ENCODE measurements at regions not wholly inside any gene's neighbourhood (a gene's known extent, or its start where the extent isn't known, plus 50 kb on each side); places are given as distances from the start of the nearest gene placed in this dataset.

GRCh38 chr3:16026753-16027152 lies 147.7 kb upstream of the GALNT15 start:
- DNase-seq (ENCODE audit: missing footprints) (no peak), ATAC-seq (no peak)
- intact Hi-C loops (cut with DNase I), result no loop called here

DNA sequence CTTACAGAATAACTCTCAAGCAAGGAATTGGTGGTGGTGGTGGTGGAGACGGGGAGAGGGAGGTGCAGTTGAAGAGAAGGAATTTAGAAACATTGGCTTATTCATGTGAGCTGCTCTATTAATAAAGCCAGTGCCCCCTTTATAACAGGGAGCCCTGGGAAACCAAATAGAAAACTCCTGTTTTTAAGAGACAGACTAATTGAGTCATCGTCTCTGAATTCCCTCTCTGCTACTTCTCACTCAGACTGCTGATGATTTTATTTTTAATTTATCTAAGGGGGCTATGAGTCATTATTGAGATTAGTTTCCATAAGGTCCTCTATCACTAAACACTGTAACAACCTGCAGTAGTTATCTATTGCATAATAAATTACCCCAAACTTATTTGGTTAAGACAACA lies 145.9 kb upstream of the GALNT15 start:
- intact Hi-C loops (cut with DNase I), result no loop called here
- DNase-seq (ENCODE audit: missing footprints) (no peak), ATAC-seq (no peak)

DNA sequence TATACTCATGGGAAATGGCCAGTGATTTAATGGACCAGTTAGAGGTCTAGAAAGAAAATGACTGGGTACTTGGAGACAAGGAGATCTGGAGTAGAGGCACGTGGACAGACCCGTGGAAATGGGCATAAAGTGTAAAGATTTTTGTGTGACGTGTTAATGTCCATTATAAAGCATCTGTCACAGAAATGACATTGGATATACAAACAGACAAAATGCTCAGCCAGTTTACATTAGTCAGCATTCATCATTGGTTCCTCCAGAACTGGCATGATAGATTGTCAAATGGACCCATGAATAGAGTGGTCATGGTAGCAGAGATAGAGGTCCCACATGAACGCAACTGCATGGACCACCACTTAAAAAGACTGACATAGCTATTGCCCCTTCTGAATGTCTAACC lies 144.1 kb upstream of the GALNT15 start:
- no peak for ATAC-seq
- no peak for DNase-seq (ENCODE audit: missing footprints)
- intact Hi-C loops (cut with DNase I), result no loop called here

DNA sequence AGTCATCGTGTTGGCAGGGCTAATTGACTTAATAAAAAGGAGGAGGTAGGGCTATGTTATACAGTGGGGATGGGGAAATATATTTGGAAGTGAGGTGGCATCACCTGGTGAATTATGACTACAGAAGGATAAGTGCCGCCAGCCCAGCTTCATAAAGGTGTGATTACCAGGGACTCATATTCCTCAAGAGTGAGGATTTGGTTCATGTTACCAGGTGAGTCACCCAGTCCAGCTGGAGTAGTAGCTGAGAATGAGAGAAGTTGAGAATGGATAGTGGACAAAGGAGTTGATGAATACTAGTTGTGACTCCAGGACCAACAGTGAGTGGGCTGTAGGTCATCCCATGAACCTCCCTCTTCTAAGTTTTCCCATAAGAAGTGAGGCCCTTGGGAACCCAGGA lies 143.0 kb upstream of the GALNT15 start:
- no peak for DNase-seq (ENCODE audit: missing footprints)
- intact Hi-C loops (cut with DNase I), result no loop called here
- no peak for ATAC-seq

- no peak for ATAC-seq
- intact Hi-C loops (cut with DNase I), result no loop called here
- no peak for DNase-seq (ENCODE audit: missing footprints)
Measured at GRCh38 chr3:16033889-16034687, 140.4 kb upstream of the GALNT15 start.

- DNase-seq (ENCODE audit: missing footprints), result no peak
- no peak for ATAC-seq
- intact Hi-C loops (cut with DNase I), result no loop called here
Measured at GRCh38 chr3:16040991-16041390, 133.5 kb upstream of the GALNT15 start.

- ATAC-seq, result peak; percentile 92
- no peak for DNase-seq (ENCODE audit: missing footprints)
- intact Hi-C loops (cut with DNase I), result loop anchor here (1.0 to 5.0 kb wide), 4 partner anchors 130 to 504 kb away; no protein-coding TSS in a partner anchor
Measured at GRCh38 chr3:16048435-16049318, 125.8 kb upstream of the GALNT15 start.

- DNase-seq (ENCODE audit: missing footprints), result no peak
- ATAC-seq, result peak; percentile 51
- intact Hi-C loops (cut with DNase I), result loop anchor here (5.0 kb wide), 1 partner anchor 61 kb away; no protein-coding TSS in a partner anchor
Measured at GRCh38 chr3:16050641-16051467, 123.6 kb upstream of the GALNT15 start.

DNA sequence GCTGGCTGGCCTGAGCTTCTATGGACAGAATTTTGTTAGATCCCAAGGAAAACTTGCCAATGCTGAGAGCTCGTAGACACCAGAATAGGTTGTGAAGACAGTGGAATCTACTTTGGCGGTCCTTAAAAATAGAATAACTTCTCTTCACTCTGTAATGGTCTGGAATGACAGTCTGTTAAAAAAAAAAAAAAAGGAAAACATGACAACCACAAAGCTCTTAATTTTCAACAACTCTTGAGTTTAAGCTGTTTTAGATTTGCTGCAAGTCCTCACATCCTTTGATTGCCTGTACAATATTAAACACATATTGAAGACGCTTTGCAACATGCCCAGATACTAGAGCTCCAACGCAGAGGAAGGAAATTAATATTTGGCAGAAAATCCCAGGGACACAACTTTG lies 122.8 kb upstream of the GALNT15 start:
- intact Hi-C loops (cut with DNase I), result loop anchor here (5.0 kb wide), 1 partner anchor 61 kb away; no protein-coding TSS in a partner anchor
- ATAC-seq, result no peak
- DNase-seq (ENCODE audit: missing footprints), result no peak

DNA sequence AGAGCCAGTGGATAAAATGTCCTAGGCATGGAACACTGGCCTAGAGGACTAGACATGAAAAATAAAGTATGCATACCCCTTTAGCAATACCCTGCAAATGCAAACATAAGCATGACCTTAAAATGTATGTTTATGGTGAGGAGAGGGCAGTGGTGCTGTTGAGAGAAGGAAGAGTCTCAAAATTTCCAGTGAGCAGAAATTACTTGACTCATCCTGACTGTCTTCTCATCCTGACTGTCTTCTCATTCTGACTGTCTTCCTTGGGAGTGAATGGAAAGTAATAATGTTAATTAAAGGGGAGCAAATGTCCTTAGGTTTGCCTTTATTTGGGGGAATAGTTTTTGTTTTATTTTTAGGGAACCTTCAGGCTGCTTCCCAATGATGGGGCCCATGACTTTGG lies 121.5 kb upstream of the GALNT15 start:
- no peak for ATAC-seq
- intact Hi-C loops (cut with DNase I), result loop anchor here (5.0 kb wide), 1 partner anchor 59 kb away; no protein-coding TSS in a partner anchor
- no peak for DNase-seq (ENCODE audit: missing footprints)

DNA sequence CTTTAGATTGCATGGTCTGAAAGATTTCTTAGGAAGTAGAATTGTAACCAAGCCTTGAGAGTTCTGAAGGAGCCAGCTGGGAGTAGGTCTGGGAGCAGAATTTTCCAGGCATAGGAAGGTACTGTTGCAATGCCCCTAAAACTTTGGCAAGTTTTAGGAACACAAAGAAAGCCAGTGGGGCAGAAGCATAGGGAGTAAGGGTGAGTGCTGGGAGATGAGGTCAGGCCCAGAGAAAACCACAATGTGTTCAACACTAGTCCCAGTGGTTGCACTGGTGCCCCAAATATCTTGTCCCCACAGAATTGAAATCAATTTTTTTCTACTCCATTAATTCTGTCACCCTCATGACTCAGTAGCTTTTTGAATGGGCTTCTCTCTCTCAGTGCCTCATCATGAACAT lies 120.7 kb upstream of the GALNT15 start:
- no peak for DNase-seq (ENCODE audit: missing footprints)
- intact Hi-C loops (cut with DNase I), result loop anchor here (5.0 kb wide), 1 partner anchor 59 kb away; no protein-coding TSS in a partner anchor
- no peak for ATAC-seq

DNA sequence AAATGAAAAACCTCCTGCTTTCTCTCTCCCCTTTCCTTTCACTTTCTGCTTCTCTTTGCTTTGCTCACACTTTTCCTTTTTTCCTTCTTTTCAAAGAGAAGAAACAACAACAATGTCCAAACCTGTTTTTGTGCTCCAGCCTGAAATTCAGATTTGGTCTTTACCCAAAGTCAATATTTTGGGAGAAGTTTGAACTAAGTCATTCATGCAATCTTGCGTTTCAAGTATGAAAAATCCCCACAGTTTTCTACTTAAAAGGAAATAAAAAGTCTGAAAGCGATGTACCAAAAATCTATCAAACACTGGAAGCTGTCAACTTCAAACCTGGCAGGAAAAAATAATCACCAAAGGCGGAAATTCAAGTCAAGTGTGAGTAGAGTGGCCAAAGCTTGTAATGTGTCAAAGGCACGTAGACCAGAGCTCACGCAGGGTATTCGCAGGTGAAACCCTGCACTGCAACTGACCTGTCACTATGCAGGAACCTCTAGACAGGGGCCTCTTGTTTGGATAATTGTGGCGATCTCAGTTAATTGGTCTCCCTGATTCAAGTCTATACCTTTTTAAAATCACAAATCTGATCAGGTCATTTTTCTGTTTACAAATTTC lies 118.8 kb upstream of the GALNT15 start:
- intact Hi-C loops (cut with DNase I), result no loop called here
- DNase-seq (ENCODE audit: missing footprints) (no peak), ATAC-seq (no peak)

DNA sequence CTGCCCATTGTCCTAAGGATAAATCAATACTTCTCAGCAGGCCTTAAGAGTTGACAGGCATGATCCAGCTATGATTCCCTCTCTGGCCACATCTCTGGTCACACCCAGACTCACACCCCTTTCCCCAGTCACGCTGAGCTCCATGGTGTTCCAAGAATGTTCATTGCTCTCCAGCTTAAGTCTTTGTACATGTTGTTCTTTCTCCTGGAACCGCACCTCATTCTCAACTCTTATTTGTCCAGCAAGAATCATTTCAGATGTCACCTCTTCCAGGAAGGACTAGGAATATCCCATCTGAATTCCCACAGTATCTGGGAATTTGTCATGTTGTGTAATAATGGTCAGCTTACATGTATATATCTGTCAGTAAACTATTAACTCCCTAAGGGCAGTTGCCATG lies 118.3 kb upstream of the GALNT15 start:
- DNase-seq (ENCODE audit: missing footprints) (no peak), ATAC-seq (peak; percentile 45)
- intact Hi-C loops (cut with DNase I), result no loop called here

- DNase-seq (ENCODE audit: missing footprints) (no peak), ATAC-seq (no peak)
- intact Hi-C loops (cut with DNase I), result no loop called here
Measured at GRCh38 chr3:16058521-16058920, 116.0 kb upstream of the GALNT15 start.

DNA sequence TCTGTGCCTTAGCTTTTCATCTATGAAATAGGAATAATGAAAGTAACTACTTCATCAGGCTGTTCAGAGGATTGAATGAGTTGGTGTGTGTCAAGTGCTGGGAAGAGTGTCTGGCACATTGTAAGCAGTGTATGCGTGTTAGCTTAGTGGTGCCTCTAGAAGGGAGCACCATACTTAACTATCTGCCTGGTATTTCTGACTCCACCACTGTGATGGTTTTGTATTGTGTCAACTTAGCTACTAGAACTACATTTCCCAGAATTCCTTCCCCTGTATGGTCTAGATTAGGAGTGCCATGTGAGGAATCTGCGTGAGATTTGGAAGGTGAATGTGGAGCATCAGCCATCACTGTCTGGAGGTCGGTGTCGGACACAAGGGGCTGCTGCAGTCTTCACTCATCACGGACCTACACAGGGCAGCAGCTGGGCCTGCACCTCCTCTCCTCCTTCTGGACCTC lies 115.4 kb upstream of the GALNT15 start:
- intact Hi-C loops (cut with DNase I), result no loop called here

DNA sequence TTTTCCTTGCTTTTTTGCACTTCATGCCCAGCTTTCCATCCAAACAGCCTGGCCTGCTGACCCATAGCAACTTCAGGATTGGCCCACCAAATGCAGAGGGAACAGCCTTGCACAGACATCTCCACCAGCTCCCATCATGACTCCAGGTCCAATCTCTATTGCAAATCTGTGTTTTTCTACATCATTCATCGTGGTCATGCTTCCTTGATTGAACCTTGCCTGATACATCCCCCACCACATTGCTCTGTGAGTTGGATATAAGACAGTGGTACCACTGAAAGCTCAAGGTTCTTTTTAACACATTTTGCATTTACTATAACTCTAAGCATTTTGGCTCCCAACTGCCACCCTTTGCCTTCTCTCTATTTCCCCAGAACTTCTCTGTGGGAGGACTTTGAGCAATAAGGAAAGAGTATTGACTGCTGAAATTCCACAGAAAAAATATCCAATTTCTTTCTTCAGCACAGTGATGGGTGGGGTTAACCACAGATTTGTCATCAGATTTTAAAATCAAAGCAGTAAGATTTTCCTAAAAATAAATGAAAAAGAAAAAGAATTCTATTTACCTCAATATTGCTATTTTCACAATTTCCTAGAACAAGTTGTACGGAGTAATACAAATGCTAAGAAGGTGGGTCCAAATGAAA lies 114.6 kb upstream of the GALNT15 start:
- ATAC-seq, result peak; percentile 6
- intact Hi-C loops (cut with DNase I), result no loop called here

More for the DNA sequence above, 115.4 kb upstream of the GALNT15 start:
- DNase-seq (ENCODE audit: missing footprints) (no peak), ATAC-seq (no peak)

DNA sequence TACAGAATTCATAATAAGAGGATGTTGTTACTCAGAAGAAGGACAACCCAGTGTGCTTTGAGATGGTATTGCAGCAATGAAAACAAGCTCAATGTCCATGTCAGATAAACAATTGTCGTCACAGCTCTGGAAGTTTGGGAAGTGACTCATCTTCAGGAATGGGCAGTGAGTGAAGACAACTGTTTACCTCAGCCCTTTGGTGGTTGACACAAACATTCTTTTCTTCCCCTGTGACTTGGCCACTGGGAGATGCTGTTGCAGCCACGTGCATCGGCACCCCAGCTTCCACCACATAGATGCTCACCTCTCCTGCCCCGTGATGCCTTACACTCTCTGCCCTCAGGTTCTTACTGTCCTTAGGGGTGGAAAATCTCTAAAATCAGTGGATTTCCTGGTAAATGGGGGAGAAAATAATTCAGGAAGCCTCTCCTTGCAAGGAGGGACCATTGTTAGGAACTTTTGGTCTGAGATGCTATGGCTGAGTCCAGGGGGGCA lies 114.1 kb upstream of the GALNT15 start:
- DNase-seq (ENCODE audit: missing footprints) (no peak), ATAC-seq (peak; percentile 71)
- intact Hi-C loops (cut with DNase I), result no loop called here

More for the DNA sequence above, 114.6 kb upstream of the GALNT15 start:
- DNase-seq (ENCODE audit: missing footprints), result no peak

DNA sequence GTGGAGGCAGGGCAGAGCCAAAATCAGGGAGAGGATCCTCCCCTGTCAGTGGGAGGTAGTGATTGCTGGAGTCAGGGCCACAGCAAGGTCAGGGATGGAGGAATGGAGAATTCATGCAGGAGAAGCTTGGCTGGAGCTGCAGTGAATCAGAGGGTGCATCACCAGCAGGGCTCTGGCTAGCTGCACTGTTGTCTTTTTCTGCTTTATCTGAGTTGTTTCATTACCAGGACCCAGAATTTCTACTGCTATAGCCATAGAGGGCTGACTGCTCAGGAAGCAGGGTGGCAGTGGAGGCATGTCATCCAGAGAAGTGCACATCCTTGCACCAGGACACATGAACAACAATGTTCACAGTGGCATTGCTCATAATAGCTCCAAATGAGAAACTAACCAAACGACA lies 113.5 kb upstream of the GALNT15 start:
- DNase-seq (ENCODE audit: missing footprints), result no peak

More for the DNA sequence above, 113.5 kb upstream of the GALNT15 start:
- intact Hi-C loops (cut with DNase I), result no loop called here
- peak; percentile 45 for ATAC-seq
